Fibroblast of villous mesenchyme (primary cell): ENCODE measurements at regions not wholly inside any gene's neighbourhood (a gene's known extent, or its start where the extent isn't known, plus 50 kb on each side); places are given as distances from the start of the nearest gene placed in this dataset.
"Not testable (repeated sequence)": the region's sequence is repeated elsewhere in the genome, so short reads cannot be mapped to it uniquely, and the experiment has no call there.

Experiments used
- DNase-seq: peaks from one replicate; pipeline ENCODE4 v3.0.0-alpha.2; 2010; ENCODE audit warnings: low read depth
- H3K4me3 ChIP-seq: 2 replicates; pipeline ENCODE4 v1.5.1; 2011; ENCODE audit warnings: low read depth, mild to moderate bottlenecking, low read length
- CTCF ChIP-seq: IDR thresholded peaks from 2 replicates; pipeline ENCODE4 v1.5.1; 2012; ENCODE audit warnings: low read depth, mild to moderate bottlenecking, low read length; ENCODE audit not compliant: insufficient read depth

DNA sequence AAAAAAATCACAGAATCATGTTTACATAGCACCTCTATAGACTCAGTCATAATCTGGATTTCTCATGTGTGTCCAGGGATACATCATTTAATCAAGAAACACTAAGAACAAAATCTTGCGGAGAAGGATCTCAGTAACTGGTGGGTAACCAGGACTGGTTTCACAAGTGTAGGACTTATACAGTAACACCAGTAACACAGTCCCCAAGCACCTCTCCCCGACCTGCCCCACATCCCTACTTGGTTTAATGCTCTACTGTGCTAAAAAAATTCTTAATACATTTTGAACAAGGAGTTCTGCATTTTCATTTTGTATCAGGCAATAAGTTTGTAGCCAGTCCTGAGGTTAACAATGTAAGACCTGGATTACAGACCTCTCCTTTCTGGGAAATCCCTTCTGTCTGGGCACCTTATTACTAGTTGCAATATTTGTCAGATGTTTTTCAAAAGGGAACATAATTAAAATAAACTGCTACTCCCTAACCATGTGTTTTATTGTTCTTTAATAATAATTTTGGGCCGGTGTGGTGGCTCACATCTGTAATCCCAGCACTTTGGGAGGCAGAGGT lies 57.6 kb upstream of the BBX start:
- no peak for DNase-seq
- no peak overlapping the region for H3K4me3 ChIP-seq
- no peak for TF ChIP-seq CTCF

GRCh38 chr3:107468782-107469181 lies 54.0 kb upstream of the BBX start:
- no peak for TF ChIP-seq CTCF
- H3K4me3 ChIP-seq: no peak overlapping the region
- DNase-seq: no peak

DNA sequence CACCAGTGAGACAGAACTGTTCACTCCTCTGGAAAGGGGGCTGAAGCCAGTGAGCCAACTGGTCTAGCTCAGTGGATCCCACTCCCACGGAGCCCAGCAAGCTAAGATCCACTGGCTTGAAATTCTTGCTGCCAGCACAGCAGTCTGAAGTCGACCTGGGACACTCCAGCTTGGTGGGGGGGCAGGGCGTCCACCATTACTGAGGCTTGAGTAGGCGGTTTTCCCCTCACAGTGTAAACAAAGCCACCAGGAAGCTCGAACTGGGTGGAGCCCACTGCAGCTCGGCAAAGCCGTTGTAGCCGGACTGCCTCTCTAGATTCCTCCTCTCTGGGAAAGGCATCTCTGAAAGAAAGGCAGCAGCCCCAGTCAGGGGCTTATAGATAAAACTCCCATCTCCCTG lies 52.3 kb upstream of the BBX start:
- not testable (repeated sequence) for H3K4me3 ChIP-seq, DNase-seq
